ENCODE measurements at regions not wholly inside any gene's neighbourhood (a gene's known extent, or its start where the extent isn't known, plus 50 kb on each side); places are given as distances from the start of the nearest gene placed in this dataset.

DNA sequence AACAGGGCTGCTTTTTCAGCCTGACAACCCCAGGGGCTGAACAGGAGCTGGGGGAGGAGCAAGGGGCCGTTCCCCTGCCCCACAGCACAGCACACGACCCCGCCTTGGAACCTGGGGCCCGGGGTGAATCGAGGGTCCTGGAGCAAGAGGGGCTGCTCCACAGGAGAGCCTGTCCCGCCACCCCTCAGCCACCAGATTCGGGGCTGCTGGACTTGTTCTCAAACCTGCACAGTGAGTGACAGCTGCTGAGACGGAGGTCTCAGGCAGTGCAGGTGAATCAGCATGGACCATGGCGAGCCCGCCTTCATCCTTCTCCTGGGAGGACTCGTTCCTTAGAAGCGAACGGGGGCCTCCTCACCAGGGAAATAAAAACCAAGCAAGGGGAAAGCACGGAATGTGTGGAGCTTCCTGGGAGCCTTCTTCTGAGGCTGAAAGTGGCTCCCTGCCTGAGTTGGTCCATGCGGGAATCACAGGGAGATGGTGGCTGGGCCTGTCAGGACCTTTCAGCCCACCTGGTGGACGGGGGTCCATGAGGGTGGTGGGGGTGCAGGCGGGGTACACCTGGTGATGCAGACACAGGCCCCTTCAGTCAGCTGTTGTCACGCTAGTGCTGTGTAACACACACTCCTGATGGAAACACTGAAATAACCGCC is 125.4 kb downstream of the SIK1 start:
- DNase-seq = no peak

DNA sequence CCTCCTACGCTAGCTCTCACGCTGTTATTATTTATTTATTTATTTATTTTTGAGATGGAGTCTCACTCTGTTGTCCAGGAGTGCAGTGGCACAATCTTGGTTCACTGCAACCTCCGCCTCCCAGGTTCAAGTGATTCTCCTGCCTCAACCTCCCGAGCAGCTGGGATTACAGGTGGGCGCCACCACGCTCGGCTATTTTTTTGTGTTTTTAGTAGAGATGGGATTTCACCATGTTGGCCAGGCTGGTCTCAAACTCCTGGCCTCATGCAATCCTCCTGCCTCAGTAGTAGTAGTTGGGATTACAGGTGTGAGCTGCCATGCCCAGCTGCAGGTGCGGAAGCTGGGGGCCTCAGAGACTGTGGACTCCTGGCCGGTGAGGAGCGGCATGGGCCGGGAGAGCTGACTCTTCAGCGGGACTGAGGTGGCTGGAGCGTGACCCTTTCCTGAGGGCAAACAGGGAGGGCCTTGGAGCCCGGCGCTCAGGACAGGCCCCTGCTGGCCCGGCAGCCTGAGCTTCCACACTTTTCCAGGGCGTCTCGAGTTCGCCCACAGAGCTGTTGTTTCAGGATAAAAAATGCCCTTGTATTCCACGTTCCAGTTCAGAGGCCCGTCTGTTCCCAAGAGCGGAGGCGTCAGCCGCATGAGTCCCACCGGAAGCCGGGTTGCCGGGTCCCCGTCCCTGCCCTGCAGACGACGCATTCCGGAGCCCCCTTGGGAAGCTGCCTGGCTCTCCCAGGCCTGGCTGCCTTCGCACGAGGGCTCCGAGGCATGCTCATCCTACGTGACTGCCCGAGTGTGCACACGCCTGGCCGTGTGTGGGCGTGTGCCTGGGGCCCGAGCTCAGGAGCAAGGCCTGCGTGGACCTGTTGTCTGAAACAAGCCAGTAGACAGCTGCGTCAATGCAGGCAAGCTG is 126.2 kb downstream of the SIK1 start:
- DNase-seq = no peak

DNA sequence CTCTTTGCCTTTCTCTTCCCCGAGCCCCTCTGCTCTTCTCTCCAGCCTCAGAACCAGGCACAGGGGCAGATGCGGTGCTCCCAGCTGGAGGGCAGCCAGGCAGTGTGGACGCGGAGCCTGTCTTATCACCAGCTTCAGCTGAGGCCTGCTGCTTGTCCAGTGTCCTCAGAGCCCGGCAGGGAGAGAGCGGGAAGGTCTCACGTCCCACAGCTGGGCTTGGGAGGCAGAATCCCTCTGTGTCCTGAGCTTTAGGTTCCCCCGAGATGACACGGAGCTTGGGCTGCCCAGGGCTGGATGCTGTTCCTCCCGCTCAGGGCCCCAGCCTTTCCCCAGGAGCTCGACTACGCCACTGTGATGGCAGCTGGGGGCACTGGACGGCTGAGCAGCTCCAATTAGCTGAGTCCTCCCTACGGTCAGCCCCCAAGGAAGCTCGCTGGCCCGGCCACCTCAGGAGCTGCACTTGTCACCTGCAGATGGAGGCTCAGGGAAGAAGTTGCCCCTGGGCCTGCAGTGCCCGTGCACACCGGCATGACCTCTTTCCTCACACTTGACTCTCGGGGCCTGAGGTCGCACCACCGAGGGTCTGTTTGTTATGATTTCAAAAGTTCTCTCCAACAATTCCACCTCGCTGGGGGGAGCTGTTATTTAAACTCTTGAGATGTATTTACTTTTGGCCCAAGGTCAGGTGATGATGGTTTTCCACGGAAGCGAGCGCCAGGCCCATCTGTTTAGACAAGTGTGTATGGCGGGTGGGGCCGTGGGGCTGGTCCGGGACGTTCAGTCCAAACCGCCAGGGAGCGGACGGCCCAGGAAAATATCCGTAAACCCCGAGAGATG is 127.3 kb downstream of the SIK1 start:
- no peak for DNase-seq

DNA sequence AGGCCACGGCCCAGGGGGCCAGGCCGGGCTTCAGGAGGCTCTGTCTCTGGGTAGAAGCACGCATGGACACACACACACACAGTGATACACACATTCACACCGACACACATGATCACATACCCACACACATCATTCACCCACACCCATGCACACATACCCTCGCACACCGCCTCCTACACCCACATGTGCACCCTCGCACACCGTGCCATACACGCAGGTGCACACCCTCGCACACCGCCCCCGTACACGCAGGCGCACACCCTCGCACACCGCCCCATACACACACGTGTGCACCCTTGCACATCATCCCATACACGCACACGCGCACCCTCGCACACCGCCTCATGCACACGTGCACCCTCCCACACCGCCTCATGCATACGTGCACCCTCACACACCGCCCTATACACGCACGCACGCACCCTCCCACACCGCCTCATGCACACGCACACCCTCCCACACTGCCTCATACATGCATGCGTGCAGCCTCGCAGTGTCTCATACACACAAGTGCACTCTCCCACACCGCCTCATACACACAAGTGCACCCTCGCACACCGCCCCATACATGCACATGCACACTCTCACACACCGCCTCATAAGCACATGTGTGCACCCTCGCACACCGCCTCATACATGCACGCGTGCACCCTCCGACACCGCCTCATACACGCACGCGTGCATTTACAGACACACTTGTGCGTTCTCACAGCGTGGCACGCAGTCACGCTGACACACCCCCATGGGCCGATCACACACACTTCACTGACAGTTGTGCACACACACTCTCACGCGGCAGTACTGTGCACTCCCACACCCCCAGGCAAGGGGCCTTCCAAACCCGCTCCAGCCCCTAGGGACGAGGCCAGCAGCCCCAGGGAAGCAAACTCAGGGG is 128.1 kb downstream of the SIK1 start:
- no peak for DNase-seq

DNA sequence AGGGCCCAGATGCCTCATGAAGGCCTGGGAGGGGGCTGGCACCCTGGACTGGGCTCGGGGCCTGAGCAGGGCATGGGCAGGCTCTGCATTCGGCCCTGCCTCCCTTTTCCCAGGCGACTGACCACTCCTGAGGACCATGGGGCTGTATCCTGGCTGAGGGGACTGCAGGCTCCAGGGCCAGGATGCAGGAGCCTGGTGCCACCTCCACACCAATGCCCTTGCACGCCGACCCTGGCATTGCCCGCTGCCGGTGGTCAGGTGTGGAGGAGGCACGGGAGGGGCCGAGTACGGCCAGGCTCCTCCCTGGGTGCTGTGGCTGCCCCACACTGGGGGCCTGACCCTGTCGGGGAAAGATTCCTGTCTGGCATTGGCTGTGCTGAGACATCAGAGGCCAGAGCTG is 128.9 kb downstream of the SIK1 start:
- DNase-seq = no peak

DNA sequence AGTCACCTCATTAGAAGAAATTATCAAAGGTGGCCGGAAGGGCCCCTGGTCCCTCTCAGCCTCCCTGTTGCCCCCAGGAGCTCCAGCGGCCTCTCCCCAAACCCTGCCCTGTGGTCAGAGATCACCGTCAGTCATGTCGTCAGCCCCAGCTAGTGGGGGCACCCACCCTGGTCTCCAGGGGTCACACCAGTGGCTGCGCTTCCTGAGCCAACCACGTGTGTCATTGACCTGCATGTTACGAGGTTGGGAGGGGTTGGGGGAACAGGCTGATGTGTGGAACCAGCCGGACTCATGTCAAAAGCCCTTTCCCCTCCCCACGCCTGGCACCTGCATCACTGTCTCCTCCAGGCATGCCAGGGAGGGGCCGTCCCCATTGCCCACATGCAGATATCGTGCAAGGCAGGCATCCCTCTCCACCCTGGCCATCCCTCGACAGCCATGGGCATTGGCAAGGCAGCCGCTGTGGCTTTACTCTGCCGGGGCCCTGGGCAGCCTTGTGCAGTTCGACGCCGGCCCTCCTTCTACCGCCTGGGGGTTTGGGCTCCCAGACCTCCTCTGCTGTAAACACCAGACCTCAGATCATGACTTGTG is 128.7 kb downstream of the CRYAA start:
- DNase-seq = no peak

DNA sequence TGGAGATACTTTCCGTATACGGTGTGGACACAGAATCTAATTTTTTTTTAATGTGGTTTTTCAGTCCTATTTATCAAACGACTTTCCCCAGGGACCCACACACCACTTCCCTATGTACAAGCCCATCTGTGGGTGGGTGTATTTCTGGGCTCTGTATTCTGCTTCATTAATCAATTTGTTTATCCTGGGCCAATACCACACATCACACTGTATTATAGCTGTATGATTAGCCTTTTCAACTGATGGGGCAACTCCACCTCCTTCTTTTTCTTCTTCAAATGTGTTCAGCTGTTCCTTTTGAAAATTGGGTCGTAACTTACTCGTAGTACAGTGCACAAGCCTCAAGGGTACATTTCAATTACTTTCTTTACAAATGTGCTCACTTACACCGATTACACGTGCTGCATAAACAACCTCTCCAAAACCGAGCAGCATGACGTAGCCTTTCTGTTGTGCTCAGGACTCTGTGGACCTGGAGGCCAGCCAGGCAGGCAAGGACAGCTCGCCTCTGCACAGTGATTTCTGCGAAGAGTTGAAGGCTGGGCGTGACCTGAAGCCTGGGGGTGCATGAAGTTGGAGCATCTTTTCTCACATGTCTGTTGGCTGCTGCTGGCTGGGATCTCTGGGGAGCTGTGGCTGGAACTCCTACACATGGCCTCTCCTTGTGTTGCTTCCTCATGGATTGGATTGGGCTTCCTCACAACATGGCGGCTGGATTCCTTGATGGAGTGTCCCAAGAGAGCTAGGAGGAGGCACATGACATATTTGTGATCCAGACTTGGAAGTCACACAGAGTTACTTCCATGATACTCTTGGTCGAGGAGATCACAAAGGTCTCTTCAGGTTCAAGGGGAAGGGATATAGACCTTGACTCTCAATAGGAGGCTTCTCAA is 126.5 kb downstream of the CRYAA start:
- peak; percentile 14 for DNase-seq

DNA sequence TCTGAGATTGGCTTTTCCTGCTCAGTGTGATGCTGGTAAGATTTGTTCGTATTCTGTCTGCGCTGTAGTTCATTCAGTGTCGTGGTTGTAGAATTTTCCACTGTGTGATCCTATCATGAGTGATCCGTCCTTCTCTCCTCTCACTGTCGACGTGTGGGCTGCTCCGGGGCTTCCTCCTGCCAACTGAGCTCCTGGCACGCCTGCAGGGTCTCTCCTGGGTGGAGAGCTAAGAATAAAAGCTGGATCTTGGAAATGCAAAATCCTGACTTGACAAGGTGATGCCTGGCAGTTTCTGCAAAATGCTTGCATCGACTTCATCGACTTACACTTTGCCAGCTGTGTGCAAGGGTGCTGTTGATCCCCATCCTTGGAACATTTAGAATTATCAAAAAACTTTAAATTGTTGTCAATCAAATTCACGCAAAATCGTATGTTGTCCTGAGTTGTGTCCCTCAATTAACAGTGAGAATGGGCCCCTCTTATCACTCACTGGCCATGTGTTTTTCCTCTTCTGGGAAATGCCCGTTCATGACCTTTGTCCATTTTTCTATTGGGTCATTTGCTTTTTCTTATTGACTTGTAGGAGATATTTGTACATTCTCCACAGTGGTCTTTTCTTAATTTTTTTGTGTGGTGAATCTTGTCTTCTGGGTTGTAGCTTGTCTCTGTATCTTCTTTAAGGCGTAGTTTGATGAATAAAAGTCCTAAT is 125.5 kb downstream of the CRYAA start:
- no peak for DNase-seq

DNA sequence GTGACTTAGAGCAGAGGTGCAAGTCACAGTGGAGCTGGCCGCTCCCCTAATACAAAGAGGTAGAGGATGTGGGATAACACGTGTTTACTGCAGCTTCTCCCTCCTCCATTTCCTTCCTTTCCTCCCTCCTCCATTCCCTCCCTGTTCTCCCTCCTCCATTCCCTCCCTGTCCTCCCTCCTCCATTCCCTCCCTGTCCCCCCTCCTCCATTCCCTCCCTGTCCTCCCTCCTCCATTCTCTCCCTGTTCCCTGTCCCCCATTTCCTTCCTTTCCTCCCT is 124.0 kb downstream of the CRYAA start:
- no peak for DNase-seq

DNA sequence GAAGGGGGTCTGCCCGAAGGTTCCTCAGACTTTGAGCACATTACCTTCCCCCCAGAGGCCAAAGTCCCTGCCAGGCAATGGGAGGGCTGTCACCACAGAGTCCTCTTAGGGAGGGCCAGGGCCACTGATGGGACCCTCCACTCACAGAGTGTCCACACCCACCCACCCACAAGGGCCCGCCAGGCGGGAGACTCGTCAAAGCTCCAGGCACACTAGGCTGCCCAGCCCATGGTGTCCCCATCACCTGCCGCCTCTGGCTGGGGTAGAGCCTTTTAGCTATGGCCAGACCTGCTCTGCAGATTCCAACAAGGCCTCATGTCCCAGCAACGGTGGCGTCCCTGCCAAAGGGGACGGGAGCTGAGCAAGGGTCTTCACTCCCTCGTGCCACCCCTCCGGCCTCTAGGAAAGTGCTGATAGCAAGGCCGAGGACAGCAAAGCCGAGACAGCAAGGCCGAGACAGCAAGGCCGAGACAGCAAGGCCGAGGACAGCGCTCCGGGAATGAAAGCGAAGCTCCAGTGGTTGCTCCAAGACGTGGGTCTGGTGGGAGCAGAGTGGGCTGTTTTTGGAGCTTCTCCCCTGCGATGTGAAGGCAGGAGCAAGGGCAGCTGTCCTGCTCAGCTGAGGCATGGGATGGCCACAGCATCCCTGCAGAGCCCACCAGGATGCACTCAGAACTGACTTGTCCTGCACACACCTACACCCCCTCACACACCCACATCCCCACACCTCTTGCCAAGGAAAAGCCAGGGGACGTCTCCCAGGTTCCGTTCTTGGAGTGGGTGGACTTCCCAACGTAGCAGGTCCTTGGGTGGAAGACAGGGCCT is 123.4 kb downstream of the CRYAA start:
- no peak for DNase-seq

DNA sequence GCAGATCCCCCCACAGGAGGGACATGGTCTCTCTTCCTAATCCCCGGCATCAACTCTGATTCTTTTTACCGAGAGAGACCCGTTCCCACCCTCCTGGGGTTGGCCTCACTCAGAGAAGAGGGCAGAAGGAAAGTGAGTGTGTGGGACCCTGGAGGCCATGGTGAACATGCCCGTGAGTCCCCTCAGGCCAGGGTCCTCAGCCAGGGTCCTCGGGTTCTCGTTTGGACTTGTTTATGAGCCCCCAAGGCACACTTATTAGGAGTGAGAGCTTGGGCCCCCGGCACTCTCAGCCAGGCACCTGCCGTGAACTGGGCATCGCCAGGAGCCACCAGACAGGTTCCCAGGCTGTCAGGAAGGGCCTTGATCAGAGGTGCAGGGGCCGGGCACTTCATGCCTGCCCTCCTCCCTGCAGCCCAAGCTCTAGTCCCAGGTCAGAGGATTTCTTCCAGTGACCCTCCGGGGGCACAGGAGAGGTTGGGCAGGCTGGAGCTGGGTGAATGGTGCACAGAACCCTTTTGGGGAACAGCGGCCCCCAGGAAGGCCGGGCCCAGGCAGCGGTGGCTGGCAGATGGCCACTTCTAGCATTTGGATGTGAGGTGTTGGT is 122.6 kb downstream of the CRYAA start:
- no peak for DNase-seq

DNA sequence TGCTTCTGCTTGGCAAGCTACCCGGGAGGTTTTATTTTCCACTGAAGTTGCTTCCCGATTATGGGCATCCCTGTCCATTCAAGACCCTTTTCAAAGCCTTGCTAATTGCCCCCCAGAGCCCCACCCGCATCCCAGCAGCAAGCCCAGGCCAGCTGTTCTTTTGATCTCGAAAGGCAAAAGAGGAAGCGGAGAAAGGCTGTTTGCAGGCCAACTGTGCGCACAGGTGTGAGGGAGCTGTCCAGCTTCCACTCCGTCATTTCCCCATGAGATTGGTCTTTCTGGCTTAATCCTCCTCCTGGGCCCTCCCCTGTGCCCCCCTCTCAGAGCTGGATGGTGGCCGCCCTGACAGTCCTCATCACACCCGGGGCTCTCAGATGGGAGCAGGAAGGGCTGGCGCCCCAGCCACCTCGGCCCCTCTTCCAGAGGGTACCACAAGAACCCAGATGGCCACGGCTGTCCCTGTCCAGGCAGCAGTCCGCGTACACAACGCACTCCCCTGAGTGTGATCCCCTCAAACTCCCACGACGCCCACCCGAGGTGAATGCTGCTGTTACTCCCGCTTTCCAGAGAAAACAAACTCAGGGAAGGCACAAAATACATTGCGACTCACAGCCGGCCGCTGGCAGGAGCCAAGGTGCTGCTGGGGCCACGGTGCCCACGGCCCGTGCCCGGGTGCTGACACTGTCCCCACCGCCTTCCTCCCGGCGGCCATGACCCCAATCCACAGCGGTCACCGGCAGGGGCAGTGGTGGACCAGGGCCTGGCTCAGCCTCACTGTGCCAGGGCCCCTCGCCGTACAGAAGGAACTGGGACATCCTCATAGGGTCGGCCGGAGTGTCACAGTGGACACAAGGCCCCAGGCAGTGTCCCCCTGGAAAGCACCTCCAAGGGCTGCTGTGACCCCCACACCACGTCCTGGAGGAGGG is 121.9 kb downstream of the CRYAA start:
- no peak for DNase-seq

DNA sequence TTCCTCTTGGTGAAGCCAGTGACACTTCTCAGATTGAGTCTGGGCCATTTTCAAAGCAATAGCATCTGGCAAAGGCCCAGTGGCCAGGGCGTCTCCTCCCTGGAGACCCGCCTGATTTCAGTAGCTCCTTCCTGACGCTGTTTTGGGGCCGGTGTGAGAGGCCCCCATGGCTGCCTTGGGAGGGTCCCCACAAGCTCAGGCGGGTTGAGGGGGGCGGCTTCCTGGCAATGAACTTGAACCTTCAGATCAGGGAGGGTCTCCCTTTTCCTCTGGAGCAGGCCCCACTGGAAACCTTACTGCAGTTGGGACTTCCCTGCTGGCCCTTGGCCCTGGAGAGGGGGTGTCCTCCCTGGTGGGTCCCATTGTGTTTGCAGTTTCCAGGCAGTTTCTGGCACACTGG is 121.2 kb downstream of the CRYAA start:
- DNase-seq = no peak

DNA sequence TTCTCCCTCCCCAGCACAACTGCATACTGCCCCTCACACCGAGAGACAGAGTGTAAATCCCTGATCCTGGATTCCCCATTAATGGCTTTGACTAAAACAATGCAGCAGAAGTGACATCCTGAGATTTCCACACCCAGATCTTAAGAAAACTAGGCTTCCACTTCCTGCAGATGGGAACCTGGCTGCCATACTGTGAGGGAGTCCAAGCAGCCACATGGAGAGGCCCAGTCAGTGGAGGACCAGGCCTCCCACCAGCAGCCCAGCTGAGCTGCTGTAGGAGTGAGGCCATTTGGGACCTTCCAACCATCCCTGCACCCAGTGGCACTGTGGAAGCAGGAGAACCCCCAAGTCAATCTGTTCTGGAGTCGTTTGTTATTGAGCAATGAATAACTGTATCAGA is 120.6 kb downstream of the CRYAA start:
- no peak for DNase-seq

DNA sequence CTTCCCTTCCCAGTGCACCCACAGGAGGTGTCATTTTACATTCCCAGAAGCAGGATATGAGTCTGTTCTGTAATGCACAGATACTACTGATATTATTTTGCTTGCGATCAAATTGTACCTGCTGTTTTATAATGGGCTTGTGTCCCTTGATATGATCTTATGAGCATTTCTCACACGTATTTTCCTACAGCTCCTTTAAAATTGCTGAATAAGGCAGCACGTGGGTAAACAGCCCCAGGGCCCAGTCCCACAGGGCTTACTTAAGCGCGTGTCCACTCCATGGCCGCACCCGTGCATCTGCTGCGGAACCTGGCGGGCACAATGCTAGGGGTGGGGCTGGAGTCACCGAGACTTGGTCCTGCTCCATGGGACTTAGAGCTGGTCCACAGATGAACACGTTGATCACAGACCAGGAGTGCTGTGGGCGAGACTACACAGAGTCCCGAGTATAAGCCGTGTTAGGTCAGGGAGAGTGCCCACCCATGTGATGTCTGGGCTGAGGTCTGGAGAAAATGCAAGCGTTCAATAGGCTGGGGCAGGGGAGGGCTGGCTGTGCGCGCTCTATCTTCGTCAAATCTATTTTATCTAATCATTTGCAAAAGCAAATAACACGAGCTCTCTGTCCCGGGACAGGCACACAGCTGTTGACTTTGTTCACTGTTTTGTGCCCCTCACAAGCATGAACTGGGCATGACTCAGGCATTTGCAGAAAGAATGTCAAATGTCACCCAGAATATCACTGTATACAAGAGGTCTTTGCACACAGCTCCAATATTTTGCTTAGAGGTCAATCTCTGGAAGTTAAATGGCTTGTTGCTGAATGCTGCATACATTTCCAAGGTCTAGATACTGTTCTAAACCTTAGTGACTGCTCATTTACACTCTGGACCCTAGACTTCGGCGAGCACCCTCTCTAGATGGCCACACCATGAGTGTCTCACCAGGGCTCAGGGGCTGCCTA is 119.3 kb downstream of the CRYAA start:
- DNase-seq = no peak

DNA sequence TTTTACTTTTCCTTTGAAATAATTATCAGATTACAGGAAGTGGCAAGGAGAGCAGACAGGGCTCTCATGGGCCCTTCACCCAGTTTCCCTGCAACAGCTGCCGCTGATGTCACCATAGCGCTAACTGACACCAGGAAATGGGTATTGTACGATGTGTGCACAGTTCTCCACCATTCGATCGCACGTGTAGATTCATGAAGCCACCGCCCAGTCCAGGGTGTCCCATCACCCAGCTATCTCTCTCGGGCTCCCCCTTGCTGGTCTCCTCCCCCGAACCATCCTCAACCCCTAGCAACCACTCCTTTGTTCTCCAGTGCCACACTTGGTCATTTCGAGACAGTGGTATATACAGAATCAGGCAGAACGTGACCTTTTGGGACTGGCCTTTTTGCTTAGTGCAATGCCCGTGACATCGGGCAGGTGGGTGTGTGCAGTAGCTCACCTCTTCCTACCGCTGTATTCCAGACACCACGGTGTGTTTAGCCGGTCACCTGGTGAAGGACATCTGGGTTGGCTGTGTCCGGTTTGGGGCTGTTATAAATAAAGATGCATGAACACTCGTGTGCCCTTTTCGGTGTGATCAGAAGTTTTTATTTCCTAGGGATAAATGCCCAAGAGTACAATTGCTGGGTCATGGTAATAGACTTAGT is 118.4 kb downstream of the CRYAA start:
- DNase-seq = peak; percentile 50

Data from NCI-H774 (cell line).